ENCODE measurements at regions not wholly inside any gene's neighbourhood (a gene's known extent, or its start where the extent isn't known, plus 50 kb on each side); places are given as distances from the start of the nearest gene placed in this dataset.

- Histone ChIP-seq H3K9me3 (no peaks in the 10 kb centered on the region), H3K36me3 (no peaks in the 10 kb centered on the region)
These were observed 320.7 kb downstream of the MYCN start for GRCh38 chr2:16261071-16261470.

GRCh38 chr2:16260041-16260830, 319.9 kb downstream of the MYCN start:
- Histone ChIP-seq H3K9me3 (no peaks in the 10 kb centered on the region), H3K4me3 (no peak overlapping the region), H3K27me3 (no peaks in the 10 kb centered on the region), H3K36me3 (no peaks in the 10 kb centered on the region), H3K27ac (no peak overlapping the region), H3K4me1 (no peaks in the 10 kb centered on the region)
- TF ChIP-seq CTCF (IDR thresholded peaks at IDR 0.05) (no peak), POLR2A (IDR thresholded peaks at IDR 0.05) (no peak)
- WGBS, 2 donors: 74 to 75% methylated on average over 7 to 9 of the region's 9 CpGs
- intact Hi-C loops (cut with DNase I): no loop called here
- DNase-seq: no peak

More at GRCh38 chr2:16261071-16261470, 320.7 kb downstream of the MYCN start:
- intact Hi-C loops (cut with DNase I): no loop called here
- WGBS, 2 donors: 78 to 90% methylated on average over 1 to 3 of the region's 3 CpGs
- TF ChIP-seq CTCF (IDR thresholded peaks at IDR 0.05) (no peak), POLR2A (IDR thresholded peaks at IDR 0.05) (no peak)
- Histone ChIP-seq H3K27me3 (no peaks in the 10 kb centered on the region), H3K4me3 (no peak overlapping the region), H3K4me1 (no peaks in the 10 kb centered on the region), H3K27ac (no peak overlapping the region)
- no peak for DNase-seq

- no peak overlapping the region for H3K27ac ChIP-seq
- no peaks in the 10 kb centered on the region for H3K36me3 ChIP-seq
- no peak overlapping the region for H3K4me3 ChIP-seq
- H3K9me3 ChIP-seq: no peaks in the 10 kb centered on the region
- TF ChIP-seq CTCF (IDR thresholded peaks at IDR 0.05) (no peak), POLR2A (IDR thresholded peaks at IDR 0.05) (no peak)
- no peak for DNase-seq
- no peaks in the 10 kb centered on the region for H3K27me3 ChIP-seq
- intact Hi-C loops (cut with DNase I): no loop called here
- WGBS, 2 donors: 74 to 100% methylated on average over 1 of the region's 1 CpG
- no peaks in the 10 kb centered on the region for H3K4me1 ChIP-seq
These were observed 318.7 kb downstream of the MYCN start for GRCh38 chr2:16259010-16259409.

GRCh38 chr2:16258350-16258749, 318.0 kb downstream of the MYCN start:
- Histone ChIP-seq H3K9me3 (no peaks in the 10 kb centered on the region), H3K4me3 (no peak overlapping the region), H3K27me3 (no peaks in the 10 kb centered on the region), H3K4me1 (no peaks in the 10 kb centered on the region), H3K27ac (no peak overlapping the region), H3K36me3 (no peaks in the 10 kb centered on the region)
- TF ChIP-seq POLR2A (IDR thresholded peaks at IDR 0.05): no peak
- TF ChIP-seq CTCF (IDR thresholded peaks at IDR 0.05): no peak
- WGBS, 2 donors: 48 to 81% methylated on average over 1 of the region's 1 CpG
- no peak for DNase-seq
- intact Hi-C loops (cut with DNase I): no loop called here

- H3K4me1 ChIP-seq: no peaks in the 10 kb centered on the region
- intact Hi-C loops (cut with DNase I): no loop called here
- no peaks in the 10 kb centered on the region for H3K27me3 ChIP-seq
- no peaks in the 10 kb centered on the region for H3K36me3 ChIP-seq
- H3K9me3 ChIP-seq: no peaks in the 10 kb centered on the region
- no peak for TF ChIP-seq POLR2A (IDR thresholded peaks at IDR 0.05)
- H3K4me3 ChIP-seq: no peak overlapping the region
- H3K27ac ChIP-seq: no peak overlapping the region
- 57 to 72% methylated on average over 4 to 6 of the region's 6 CpGs for WGBS, 2 donors
- DNase-seq: no peak
These were observed 317.1 kb downstream of the MYCN start for GRCh38 chr2:16257322-16258028.
